Sciatic nerve (tissue), 2 donors: ENCODE measurements at regions not wholly inside any gene's neighbourhood (a gene's known extent, or its start where the extent isn't known, plus 50 kb on each side); places are given as distances from the start of the nearest gene placed in this dataset.
A peak's percentile ranks its signal among the peaks of the same experiment; 100 is the strongest.

Source experiments
- ATAC-seq: fragments of 200-7000 bp; cut with Tn5 transposase; one replicate; pipeline ENCODE4 v1.9.1; 2020; ENCODE audit warnings: mild to moderate bottlenecking, moderate library complexity
- DNase-seq: peaks from one replicate; pipeline ENCODE4 v3.0.0-alpha.2; 2020; ENCODE audit warnings: low spot score
- intact Hi-C: fragments of 100-400 bp; cut with DNase I; formaldehyde crosslinking; loops from one replicate; pipeline ENCODE4 v1.14.2; 2022
- donor health status: DM: no; HTN: no; CAD: no.
- donor health status: DM: no; HTN: no; CAD: no.

- intact Hi-C loops = no loop called here
- DNase-seq = no peak
- ATAC-seq = no peak
Measured at GRCh38 chr10:31601136-31601535, 282.1 kb downstream of the ZEB1 start.

GRCh38 chr10:31599626-31600504, 280.8 kb downstream of the ZEB1 start:
- intact Hi-C loops = no loop called here
- DNase-seq (no peak), ATAC-seq (no peak)

GRCh38 chr10:31596765-31597164, 277.7 kb downstream of the ZEB1 start:
- intact Hi-C loops = no loop called here
- no peak for DNase-seq
- ATAC-seq = no peak

DNA sequence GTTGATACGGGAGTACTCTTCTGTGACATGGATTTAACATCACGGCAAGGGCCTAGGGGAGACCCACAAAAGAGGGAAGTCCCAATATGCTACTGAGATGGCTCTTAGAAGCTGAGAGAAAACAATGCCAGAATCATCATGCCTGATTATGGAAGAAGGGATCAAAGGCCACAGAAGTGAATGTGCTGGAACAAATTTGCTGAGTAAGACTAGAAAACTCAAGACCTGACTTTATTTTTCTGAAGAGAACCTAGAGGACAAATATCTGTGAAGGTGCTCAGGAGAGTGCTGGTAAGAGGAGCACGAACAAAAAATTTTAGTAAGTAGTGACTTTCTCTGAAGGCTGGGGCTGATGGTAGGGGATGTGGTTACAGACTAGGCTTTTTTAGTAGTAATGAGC, 277.0 kb downstream of the ZEB1 start:
- intact Hi-C loops = no loop called here
- no peak for DNase-seq
- no peak for ATAC-seq

- no peak for ATAC-seq
- no peak for DNase-seq
- intact Hi-C loops = no loop called here
Measured at GRCh38 chr10:31594347-31594873, 275.4 kb downstream of the ZEB1 start.

DNA sequence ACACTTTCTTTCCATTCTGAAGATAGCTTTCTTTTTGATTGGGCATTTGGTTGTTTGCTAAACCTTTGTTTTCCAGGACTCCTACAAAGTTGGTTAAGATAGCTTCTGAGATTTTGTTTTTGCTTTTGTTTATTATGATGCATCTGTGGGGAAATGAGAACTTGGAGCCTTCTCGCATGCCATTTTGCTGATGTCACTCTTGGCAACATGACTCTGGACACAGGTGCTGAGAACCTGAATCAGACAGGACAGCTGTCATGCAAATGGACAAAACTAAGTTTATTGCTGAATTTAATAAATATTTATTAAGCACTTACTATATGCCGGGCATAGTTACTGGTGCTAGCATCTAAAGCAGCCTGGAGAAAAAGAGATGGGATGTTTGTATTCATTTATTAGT, 274.1 kb downstream of the ZEB1 start:
- ATAC-seq (no peak), DNase-seq (no peak)
- intact Hi-C loops = no loop called here

DNA sequence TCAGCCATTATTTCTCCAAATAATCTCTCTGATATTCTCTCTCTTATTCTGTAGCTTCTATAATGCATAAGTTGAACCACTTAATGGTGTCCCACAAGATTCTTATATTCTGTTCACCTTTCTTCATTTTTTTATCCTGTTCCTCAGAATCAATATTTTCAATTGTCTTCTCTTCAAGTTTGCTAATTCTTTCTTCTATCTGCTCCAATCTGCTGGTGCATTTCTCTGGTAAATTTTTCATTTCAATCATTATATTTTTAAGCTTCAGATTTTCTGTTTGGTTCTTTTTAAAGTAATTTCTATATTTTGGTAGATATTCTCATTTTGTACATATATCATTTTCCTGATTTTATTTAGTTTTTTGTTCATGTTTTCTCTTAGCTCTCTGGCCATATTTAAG, 272.6 kb downstream of the ZEB1 start:
- no peak for ATAC-seq
- DNase-seq = no peak
- intact Hi-C loops = no loop called here

- intact Hi-C loops = no loop called here
- ATAC-seq (no peak), DNase-seq (no peak)
Measured at GRCh38 chr10:31590023-31590800, 271.2 kb downstream of the ZEB1 start.

DNA sequence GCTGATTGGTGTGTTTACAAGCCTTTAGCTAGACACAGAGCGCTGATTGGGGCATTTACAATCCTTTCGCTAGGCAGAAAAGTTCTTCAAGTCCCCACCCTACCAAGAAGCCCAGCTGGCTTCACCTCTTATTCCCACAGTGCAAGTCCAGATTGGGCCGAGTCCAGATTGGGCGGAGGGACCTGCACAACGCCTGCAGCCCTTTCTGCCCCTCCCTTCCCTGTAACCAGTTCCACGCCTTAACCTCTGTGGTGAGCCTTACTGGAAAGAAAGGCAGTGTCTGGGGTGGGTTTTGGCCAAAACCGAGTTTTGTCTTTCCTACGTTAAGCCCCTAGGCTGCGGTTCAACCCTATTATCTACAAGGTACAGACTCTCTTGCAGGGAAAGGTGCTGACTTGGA, 268.7 kb downstream of the ZEB1 start:
- ATAC-seq (no peak), DNase-seq (no peak)
- intact Hi-C loops = no loop called here

DNA sequence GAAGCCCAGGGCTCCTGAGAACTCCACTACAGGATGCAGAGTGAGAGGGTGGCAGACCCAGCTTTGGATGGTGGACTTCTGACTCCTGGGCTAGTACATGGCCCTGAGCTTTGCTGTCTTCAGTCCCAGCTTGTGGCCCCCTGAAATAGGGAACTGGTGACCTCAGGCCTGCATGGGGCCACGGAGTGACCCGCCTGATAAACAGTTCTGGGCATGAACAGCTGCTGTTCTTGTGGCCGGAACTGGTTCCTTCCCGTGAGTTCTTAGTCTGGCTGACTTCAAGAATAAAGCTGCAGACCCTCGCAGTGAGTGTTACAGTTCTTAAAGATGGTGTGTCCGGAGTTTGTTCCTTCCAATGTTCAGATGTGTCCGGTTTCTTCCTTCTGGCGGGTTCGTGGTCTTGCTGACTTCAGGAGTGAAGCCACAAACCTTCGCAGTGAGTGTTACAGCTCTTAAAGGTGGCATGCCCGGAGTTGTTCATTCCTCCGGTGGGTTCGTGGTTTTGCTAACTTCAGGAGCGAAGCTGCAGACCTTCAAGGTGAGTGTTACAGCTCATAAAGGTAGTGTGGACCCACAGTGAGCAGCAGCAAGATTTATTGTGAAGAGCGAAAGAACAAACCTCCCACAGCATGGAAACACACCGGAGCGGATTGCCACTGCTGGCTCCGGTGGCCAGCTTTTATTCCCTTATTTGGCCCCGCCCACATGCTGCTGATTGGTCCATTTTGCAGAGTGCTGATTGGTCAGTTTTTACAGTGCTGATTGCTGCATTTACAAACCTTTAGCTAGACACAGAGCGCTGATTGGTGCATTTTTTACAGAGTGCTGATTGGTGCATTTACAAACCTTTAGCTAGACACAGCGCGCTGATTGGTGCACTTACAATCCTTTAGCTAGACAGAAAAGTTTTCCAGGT, 268.0 kb downstream of the ZEB1 start:
- ATAC-seq = peak; percentile 71
- no peak for DNase-seq
- intact Hi-C loops = no loop called here

DNA sequence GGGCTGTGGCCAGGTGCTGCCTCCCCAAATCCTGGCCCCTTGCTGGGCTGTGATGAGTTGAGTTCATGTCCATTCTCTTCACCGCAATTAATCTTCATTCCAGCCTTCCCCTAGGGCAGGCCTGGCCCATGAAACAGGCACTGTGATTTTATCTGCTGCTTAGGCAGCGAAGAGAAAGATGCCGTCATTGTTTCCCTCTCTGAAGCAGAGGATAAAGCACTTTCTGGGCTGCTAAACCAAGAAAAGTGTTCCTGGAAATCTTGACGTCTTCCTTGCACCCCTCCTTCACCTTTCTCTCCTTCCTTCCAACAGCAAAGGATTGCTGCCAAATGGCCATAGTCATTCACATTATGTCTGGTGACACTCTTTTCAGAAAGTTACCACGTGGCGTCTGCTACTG, 265.9 kb downstream of the ZEB1 start:
- DNase-seq (no peak), ATAC-seq (no peak)
- intact Hi-C loops = no loop called here

GRCh38 chr10:31584098-31584631, 265.1 kb downstream of the ZEB1 start:
- intact Hi-C loops = no loop called here
- ATAC-seq (no peak), DNase-seq (no peak)

DNA sequence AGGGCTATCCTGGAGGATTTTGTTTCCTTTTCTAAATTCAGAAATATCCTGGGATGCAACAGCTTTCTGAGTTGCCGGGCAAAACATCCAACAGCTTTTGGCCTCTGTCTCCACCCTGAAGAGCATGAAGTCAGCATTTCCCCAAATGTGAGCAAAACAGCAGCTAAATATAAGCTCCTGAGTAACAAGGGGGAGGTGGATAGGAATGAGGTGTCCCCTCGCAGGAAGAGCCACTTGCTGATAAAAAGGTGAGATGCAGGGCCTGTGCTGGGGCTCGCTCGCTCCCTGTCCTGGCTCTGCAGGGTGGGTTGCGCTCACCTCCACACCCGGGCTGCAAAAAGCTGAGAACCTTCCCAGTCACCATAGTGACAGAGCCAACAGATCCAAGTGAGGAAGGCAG, 264.3 kb downstream of the ZEB1 start:
- intact Hi-C loops = no loop called here
- peak; percentile 26 for ATAC-seq
- no peak for DNase-seq

GRCh38 chr10:31582365-31583052, 263.5 kb downstream of the ZEB1 start:
- intact Hi-C loops = no loop called here
- ATAC-seq = peak; percentile 56
- DNase-seq = no peak

- DNase-seq = no peak
- intact Hi-C loops = no loop called here
- peak; percentile 52 for ATAC-seq
Measured at GRCh38 chr10:31581741-31582323, 262.8 kb downstream of the ZEB1 start.

- no peak for DNase-seq
- peak; percentile 29 for ATAC-seq
- intact Hi-C loops = no loop called here
Measured at GRCh38 chr10:31580646-31581045, 261.6 kb downstream of the ZEB1 start.
